NB4 (cell line): ENCODE measurements at regions not wholly inside any gene's neighbourhood (a gene's known extent, or its start where the extent isn't known, plus 50 kb on each side); places are given as distances from the start of the nearest gene placed in this dataset.

Experiments used
- DNase-seq: peaks from one replicate; pipeline ENCODE4 v3.0.0; 2010; ENCODE audit warnings: low read depth
- H3K4me3 ChIP-seq: one replicate; pipeline ENCODE4 v1.5.1; 2011; ENCODE audit warnings: mild to moderate bottlenecking, low read depth, low read length, moderate library complexity
- CTCF ChIP-seq: IDR thresholded peaks from one replicate; pipeline ENCODE4 v1.5.1; 2012; ENCODE audit warnings: low read depth, low read length
- MAX ChIP-seq: IDR thresholded peaks from 2 replicates; pipeline ENCODE4 v1.6.1; 2011; ENCODE audit warnings: low read depth, low read length
- MYC ChIP-seq: IDR thresholded peaks from 2 replicates; pipeline ENCODE4 v1.6.1; 2011; ENCODE audit warnings: low read depth, low read length
- POLR2A ChIP-seq: IDR thresholded peaks from 2 replicates; pipeline ENCODE4 v1.6.1; 2011; ENCODE audit warnings: mild to moderate bottlenecking; ENCODE audit not compliant: insufficient read length; ENCODE audit errors: extremely low read depth

- H3K4me3 ChIP-seq = no peak overlapping the region
- no peak for TF ChIP-seq MAX
- TF ChIP-seq MYC = no peak
- TF ChIP-seq CTCF = no peak
- TF ChIP-seq POLR2A = no peak
- no peak for DNase-seq
These were observed 287.9 kb upstream of the ZNF608 start for GRCh38 chr5:125034331-125034730.

- no peak overlapping the region for H3K4me3 ChIP-seq
- no peak for TF ChIP-seq POLR2A
- no peak for TF ChIP-seq MAX
- TF ChIP-seq CTCF = no peak
- no peak for TF ChIP-seq MYC
- no peak for DNase-seq
These were observed 290.1 kb upstream of the ZNF608 start for GRCh38 chr5:125036494-125036893.

GRCh38 chr5:125037020-125037419 is 290.6 kb upstream of the ZNF608 start:
- no peak overlapping the region for H3K4me3 ChIP-seq
- no peak for DNase-seq
- TF ChIP-seq MAX (no peak), MYC (no peak), CTCF (no peak), POLR2A (no peak)

GRCh38 chr5:125037530-125037929 is 291.1 kb upstream of the ZNF608 start:
- DNase-seq = no peak
- TF ChIP-seq CTCF (no peak), POLR2A (no peak), MAX (no peak), MYC (no peak)
- H3K4me3 ChIP-seq = no peak overlapping the region

- no peak for TF ChIP-seq CTCF
- no peak for TF ChIP-seq MAX
- TF ChIP-seq POLR2A = no peak
- TF ChIP-seq MYC = no peak
- no peak overlapping the region for H3K4me3 ChIP-seq
- DNase-seq = no peak
These were observed 292.0 kb upstream of the ZNF608 start for GRCh38 chr5:125038477-125038876.

- TF ChIP-seq POLR2A (no peak), MAX (no peak), CTCF (no peak), MYC (no peak)
- DNase-seq = no peak
- H3K4me3 ChIP-seq = no peak overlapping the region
These were observed 295.4 kb upstream of the ZNF608 start for GRCh38 chr5:125041798-125042197.
